ENCODE measurements at regions not wholly inside any gene's neighbourhood (a gene's known extent, or its start where the extent isn't known, plus 50 kb on each side); places are given as distances from the start of the nearest gene placed in this dataset.
"Not testable (repeated sequence)": the region's sequence is repeated elsewhere in the genome, so short reads cannot be mapped to it uniquely, and the experiment has no call there.

- WGBS (ENCODE audit: insufficient coverage) = 27% methylated on average over 14 of the region's 18 CpGs
- peaks cover 0 to 1% (median 0%) of the 10 kb centered on the region in 3 donors for H3K4me1 Mint-ChIP-seq
- H3K9me3 ChIP-seq = no peaks in the 10 kb centered on the region
Observed at GRCh38 chr7:67371429-67372305, 375.0 kb downstream of the TYW1 start.

GRCh38 chr7:67373389-67373788 is 376.8 kb downstream of the TYW1 start:
- H3K4me3 Mint-ChIP-seq; POLR2A ChIA-PET; H3K4me1 Mint-ChIP-seq; H3K9me3 ChIP-seq; H3K4me3 ChIP-seq (ENCODE audit: control insufficient read depth in 1 of 2, extremely low read depth in 1 of 2, low read length in 1 of 2); ATAC-seq (replicated peaks in 1 of 4); H3K36me3 ChIP-seq (ENCODE audit: control insufficient read depth in 2 of 2, extremely low read depth in 1 of 2, insufficient read depth in 1 of 2, low read length in 1 of 2); H3K27ac Mint-ChIP-seq; H3K4me1 ChIP-seq (ENCODE audit: control insufficient read depth in 1 of 2, extremely low read depth in 1 of 2, insufficient read depth in 2 of 2, low read length in 2 of 2); DNase-seq; H3K27ac ChIP-seq (ENCODE audit: low read length); H3K36me3 Mint-ChIP-seq: not testable (repeated sequence)
- CTCF ChIA-PET = interaction anchor here in 1 of 2 donors (0.6 to 0.7 kb wide), 3 partner anchors 13 to 1683 kb away, joined by 3 read pairs; no protein-coding TSS in a partner anchor
- peaks cover 0 to 14% (median 0%) of the 10 kb centered on the region in 3 donors for H3K9me3 Mint-ChIP-seq
- H3K27me3 ChIP-seq (replicated peaks in 1 of 2; ENCODE audit: control insufficient read depth in 2 of 2, extremely low read depth in 1 of 2, insufficient read depth in 2 of 2, low read length in 1 of 2) = peaks cover 0 to 32% of the 10 kb centered on the region in 2 experiments
- H3K27me3 Mint-ChIP-seq = peaks cover 15 to 29% of the 10 kb centered on the region in 2 donors
- WGBS (ENCODE audit: insufficient coverage) = no CpG with 5 or more reads among the region's 3 CpGs

More at GRCh38 chr7:67371429-67372305, 375.0 kb downstream of the TYW1 start:
- peaks cover 0 to 7% of the 10 kb centered on the region in 2 experiments for H3K4me1 ChIP-seq (ENCODE audit: control insufficient read depth in 1 of 2, extremely low read depth in 1 of 2, insufficient read depth in 2 of 2, low read length in 2 of 2)
- H3K36me3 ChIP-seq (ENCODE audit: control insufficient read depth in 2 of 2, extremely low read depth in 1 of 2, insufficient read depth in 1 of 2, low read length in 1 of 2) = no peaks in the 10 kb centered on the region
- Mint-ChIP-seq H3K9me3 (peaks cover 5 to 17% (median 6%) of the 10 kb centered on the region in 3 donors), H3K4me3 (no peak overlapping the region), H3K27ac (no peak overlapping the region), H3K27me3 (peaks cover 22 to 29% of the 10 kb centered on the region in 2 donors), H3K36me3 (no peaks in the 10 kb centered on the region)
- DNase-seq (peak in 33 of 35 experiments; percentile 1 to 75 (median 24)), ATAC-seq (replicated peaks in 1 of 4) (peak; percentile 50 to 81 (median 66))
- no peak overlapping the region for H3K27ac ChIP-seq (ENCODE audit: low read length)
- no peak overlapping the region for H3K4me3 ChIP-seq (ENCODE audit: control insufficient read depth in 1 of 2, extremely low read depth in 1 of 2, low read length in 1 of 2)
- ChIA-PET CTCF (interaction anchor here in 1 of 2 donors (0.5 kb wide), 1 partner anchor 265 kb away, joined by 3 read pairs; no protein-coding TSS in a partner anchor), POLR2A (no interaction called here)
- peaks cover 0 to 26% of the 10 kb centered on the region in 2 experiments for H3K27me3 ChIP-seq (replicated peaks in 1 of 2; ENCODE audit: control insufficient read depth in 2 of 2, extremely low read depth in 1 of 2, insufficient read depth in 2 of 2, low read length in 1 of 2)

- Mint-ChIP-seq H3K27ac (no peak overlapping the region), H3K27me3 (peaks cover 15 to 25% of the 10 kb centered on the region in 2 donors), H3K4me3 (no peak overlapping the region), H3K9me3 (peaks cover 0 to 14% (median 0%) of the 10 kb centered on the region in 3 donors), H3K4me1 (peaks cover 0 to 1% (median 0%) of the 10 kb centered on the region in 3 donors), H3K36me3 (no peaks in the 10 kb centered on the region)
- Histone ChIP-seq H3K27ac (ENCODE audit: low read length) (no peak overlapping the region), H3K27me3 (replicated peaks in 1 of 2; ENCODE audit: control insufficient read depth in 2 of 2, extremely low read depth in 1 of 2, insufficient read depth in 2 of 2, low read length in 1 of 2) (peaks cover 0 to 29% of the 10 kb centered on the region in 2 experiments), H3K36me3 (ENCODE audit: control insufficient read depth in 2 of 2, extremely low read depth in 1 of 2, insufficient read depth in 1 of 2, low read length in 1 of 2) (no peaks in the 10 kb centered on the region), H3K4me1 (ENCODE audit: control insufficient read depth in 1 of 2, extremely low read depth in 1 of 2, insufficient read depth in 2 of 2, low read length in 2 of 2) (peaks cover 0 to 7% of the 10 kb centered on the region in 2 experiments), H3K9me3 (no peaks in the 10 kb centered on the region), H3K4me3 (ENCODE audit: control insufficient read depth in 1 of 2, extremely low read depth in 1 of 2, low read length in 1 of 2) (no peak overlapping the region)
- no peak for ATAC-seq (replicated peaks in 1 of 4)
- POLR2A ChIA-PET = no interaction called here
- WGBS (ENCODE audit: insufficient coverage) = 58% methylated on average over 2 of the region's 5 CpGs
- CTCF ChIA-PET = interaction anchor here in 1 of 2 donors (0.5 to 1.2 kb wide), 3 partner anchors 10 to 555 kb away, joined by 3 to 5 read pairs (median 3); no protein-coding TSS in a partner anchor
- no peak for DNase-seq
Observed at GRCh38 chr7:67375427-67375826, 378.8 kb downstream of the TYW1 start.

- ChIA-PET POLR2A (no interaction called here), CTCF (interaction anchor here (0.5 to 0.7 kb wide), 3 partner anchors 76 to 1654 kb away, joined by 3 read pairs; no protein-coding TSS in a partner anchor)
- peaks cover 0 to 13% of the 10 kb centered on the region in 2 experiments for H3K27me3 ChIP-seq (replicated peaks in 1 of 2; ENCODE audit: control insufficient read depth in 2 of 2, extremely low read depth in 1 of 2, insufficient read depth in 2 of 2, low read length in 1 of 2)
- no peaks in the 10 kb centered on the region for H3K36me3 ChIP-seq (ENCODE audit: control insufficient read depth in 2 of 2, extremely low read depth in 1 of 2, insufficient read depth in 1 of 2, low read length in 1 of 2)
- H3K27ac Mint-ChIP-seq = no peak overlapping the region
- H3K27ac ChIP-seq (ENCODE audit: low read length) = no peak overlapping the region
- peak; percentile 5 to 71 (median 39) for DNase-seq
- H3K9me3 Mint-ChIP-seq = peaks cover 0 to 14% (median 0%) of the 10 kb centered on the region in 3 donors
- 55% methylated on average over 15 of the region's 16 CpGs for WGBS (ENCODE audit: insufficient coverage)
- no peaks in the 10 kb centered on the region for H3K36me3 Mint-ChIP-seq
- H3K4me3 Mint-ChIP-seq = no peak overlapping the region
- no peaks in the 10 kb centered on the region for H3K4me1 ChIP-seq (ENCODE audit: control insufficient read depth in 1 of 2, extremely low read depth in 1 of 2, insufficient read depth in 2 of 2, low read length in 2 of 2)
- H3K9me3 ChIP-seq = no peaks in the 10 kb centered on the region
- no peak overlapping the region for H3K4me3 ChIP-seq (ENCODE audit: control insufficient read depth in 1 of 2, extremely low read depth in 1 of 2, low read length in 1 of 2)
- H3K27me3 Mint-ChIP-seq = peaks cover 6 to 13% of the 10 kb centered on the region in 2 donors
- peak; percentile 40 to 60 (median 52) for ATAC-seq (replicated peaks in 1 of 4)
- no peaks in the 10 kb centered on the region for H3K4me1 Mint-ChIP-seq
Observed at GRCh38 chr7:67377939-67378862, 381.6 kb downstream of the TYW1 start.

GRCh38 chr7:67380326-67380725 is 383.7 kb downstream of the TYW1 start:
- no peak for ATAC-seq (replicated peaks in 1 of 4)
- Histone ChIP-seq H3K27me3 (replicated peaks in 1 of 2; ENCODE audit: control insufficient read depth in 2 of 2, extremely low read depth in 1 of 2, insufficient read depth in 2 of 2, low read length in 1 of 2) (peaks cover 0 to 10% of the 10 kb centered on the region in 2 experiments), H3K36me3 (ENCODE audit: control insufficient read depth in 2 of 2, extremely low read depth in 1 of 2, insufficient read depth in 1 of 2, low read length in 1 of 2) (no peaks in the 10 kb centered on the region), H3K4me3 (ENCODE audit: control insufficient read depth in 1 of 2, extremely low read depth in 1 of 2, low read length in 1 of 2) (no peak overlapping the region), H3K9me3 (no peaks in the 10 kb centered on the region), H3K4me1 (ENCODE audit: control insufficient read depth in 1 of 2, extremely low read depth in 1 of 2, insufficient read depth in 2 of 2, low read length in 2 of 2) (no peaks in the 10 kb centered on the region), H3K27ac (ENCODE audit: low read length) (no peak overlapping the region)
- POLR2A ChIA-PET = no interaction called here
- Mint-ChIP-seq H3K36me3 (no peaks in the 10 kb centered on the region), H3K9me3 (peaks cover 0 to 4% (median 0%) of the 10 kb centered on the region in 3 donors), H3K27me3 (peaks cover 6% of the 10 kb centered on the region in 2 donors), H3K4me1 (no peaks in the 10 kb centered on the region), H3K4me3 (no peak overlapping the region), H3K27ac (no peak overlapping the region)
- DNase-seq = no peak
- 84% methylated on average over 4 of the region's 4 CpGs for WGBS (ENCODE audit: insufficient coverage)
- CTCF ChIA-PET = interaction anchor here in 1 of 2 donors (0.8 kb wide), 1 partner anchor 37 kb away, joined by 3 read pairs; no protein-coding TSS in a partner anchor

GRCh38 chr7:67380858-67381257 is 384.2 kb downstream of the TYW1 start:
- no peaks in the 10 kb centered on the region for H3K36me3 Mint-ChIP-seq
- no peak overlapping the region for H3K4me3 Mint-ChIP-seq
- WGBS (ENCODE audit: insufficient coverage) = 88% methylated on average over 4 of the region's 4 CpGs
- no peaks in the 10 kb centered on the region for H3K4me1 Mint-ChIP-seq
- no peak overlapping the region for H3K4me3 ChIP-seq (ENCODE audit: control insufficient read depth in 1 of 2, extremely low read depth in 1 of 2, low read length in 1 of 2)
- no peak for ATAC-seq (replicated peaks in 1 of 4)
- ChIA-PET POLR2A (no interaction called here), CTCF (interaction anchor here in 1 of 2 donors (0.6 kb wide), 1 partner anchor 23 kb away, joined by 3 read pairs; no protein-coding TSS in a partner anchor)
- no peaks in the 10 kb centered on the region for H3K9me3 Mint-ChIP-seq
- no peak for DNase-seq
- H3K27me3 ChIP-seq (replicated peaks in 1 of 2; ENCODE audit: control insufficient read depth in 2 of 2, extremely low read depth in 1 of 2, insufficient read depth in 2 of 2, low read length in 1 of 2) = peaks cover 0 to 10% of the 10 kb centered on the region in 2 experiments
- H3K27me3 Mint-ChIP-seq = peaks cover 6% of the 10 kb centered on the region in 2 donors
- no peaks in the 10 kb centered on the region for H3K36me3 ChIP-seq (ENCODE audit: control insufficient read depth in 2 of 2, extremely low read depth in 1 of 2, insufficient read depth in 1 of 2, low read length in 1 of 2)
- no peaks in the 10 kb centered on the region for H3K4me1 ChIP-seq (ENCODE audit: control insufficient read depth in 1 of 2, extremely low read depth in 1 of 2, insufficient read depth in 2 of 2, low read length in 2 of 2)
- no peaks in the 10 kb centered on the region for H3K9me3 ChIP-seq
- no peak overlapping the region for H3K27ac Mint-ChIP-seq
- H3K27ac ChIP-seq (ENCODE audit: low read length) = no peak overlapping the region
